Panc1 (cell line): ENCODE measurements at regions not wholly inside any gene's neighbourhood (a gene's known extent, or its start where the extent isn't known, plus 50 kb on each side); places are given as distances from the start of the nearest gene placed in this dataset.

ENCODE experiments used
- CTCF ChIP-seq: fragments of 450-650 bp; IDR thresholded peaks from 2 replicates; pipeline ENCODE4 v1.5.1; 2017; ENCODE audit warnings: mild to moderate bottlenecking
- POLR2AphosphoS5 ChIP-seq: IDR thresholded peaks from 2 replicates; pipeline ENCODE4 v1.6.1; 2012; ENCODE audit warnings: mild to moderate bottlenecking, low read depth, low read length, moderate library complexity
- REST ChIP-seq, 2 experiments: IDR thresholded peaks; 2 replicates each; pipeline ENCODE4 v1.6.1; 2011 to 2012; ENCODE audit warnings: low read depth in 2 of 2, control low read depth in 1 of 2, low read length in 1 of 2, mild to moderate bottlenecking in 1 of 2, moderate library complexity in 1 of 2; ENCODE audit not compliant: insufficient read depth in 1 of 2
- SIN3A ChIP-seq: IDR thresholded peaks from 2 replicates; pipeline ENCODE4 v1.6.1; 2012; ENCODE audit warnings: low read depth, mild to moderate bottlenecking, low read length, moderate library complexity, borderline replicate concordance; ENCODE audit not compliant: insufficient read depth
- TCF7L2 ChIP-seq: IDR thresholded peaks from 2 replicates; pipeline ENCODE4 v1.6.1; 2011; ENCODE audit warnings: mild to moderate bottlenecking, low read depth, low read length, inconsistent platforms

DNA sequence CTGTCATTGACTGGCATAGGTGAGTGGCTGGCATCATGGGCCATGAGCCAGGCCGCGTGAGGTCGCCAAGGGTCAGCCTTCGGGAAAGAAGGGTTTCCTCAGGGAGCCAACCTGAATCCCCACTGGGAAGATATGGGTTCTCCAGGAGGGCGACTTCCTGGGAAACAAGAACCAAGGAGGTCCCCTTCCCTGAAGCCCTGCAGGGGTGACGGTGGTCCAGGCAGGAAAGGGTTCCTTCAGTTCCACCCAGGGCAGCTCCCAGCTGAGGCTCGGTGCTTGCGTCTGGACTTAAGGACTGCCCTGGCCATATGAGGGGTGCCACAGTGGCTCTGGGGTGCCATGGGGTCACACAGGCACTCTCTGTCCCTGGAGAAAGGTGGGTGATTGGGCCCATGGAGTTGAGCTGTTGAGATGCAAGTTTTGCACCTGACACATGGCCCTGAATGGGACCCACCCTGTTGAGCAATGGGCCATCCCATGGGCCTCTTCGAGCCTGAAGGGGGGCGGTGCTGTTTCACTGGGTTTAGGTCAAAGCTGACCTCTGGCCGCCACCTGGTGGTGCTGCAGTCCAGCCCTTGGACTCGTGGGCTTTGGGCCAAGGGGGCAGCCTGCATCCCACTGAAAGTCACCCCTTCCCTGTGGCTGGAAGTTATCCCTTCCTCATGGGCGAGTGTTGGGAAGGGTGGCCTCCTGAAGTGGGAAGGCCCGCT is 228.1 kb downstream of the SNRPN start:
- TF ChIP-seq CTCF (no peak), SIN3A (no peak), POLR2AphosphoS5 (no peak), REST (IDR thresholded peaks at IDR 0.05; ENCODE audit: insufficient read depth in 1 of 2, low read depth in 2 of 2, low read length in 1 of 2) (no peak), TCF7L2 (no peak)
